Endothelial cell of umbilical vein (primary cell): ENCODE measurements at regions not wholly inside any gene's neighbourhood (a gene's known extent, or its start where the extent isn't known, plus 50 kb on each side); places are given as distances from the start of the nearest gene placed in this dataset.

Experiments used
- CTCF ChIP-seq, 2 donors: IDR thresholded peaks; 1 replicate in 1 of 2; 2 replicates in 1 of 2; pipeline ENCODE4 v1.5.1; 2011; ENCODE audit warnings: low read length in 2 of 2, mild to moderate bottlenecking in 2 of 2, moderate library complexity in 2 of 2, control low read depth in 1 of 2, inconsistent platforms in 1 of 2, low read depth in 1 of 2; ENCODE audit not compliant: insufficient read depth in 1 of 2; ENCODE audit errors: extremely low read depth in 1 of 2
- EZH2 ChIP-seq: IDR thresholded peaks from 2 replicates; pipeline ENCODE4 v1.6.1; 2012; ENCODE audit warnings: borderline replicate concordance, low read depth, mild to moderate bottlenecking, moderate library complexity, low read length, inconsistent platforms; ENCODE audit not compliant: severe bottlenecking
- FOS ChIP-seq: IDR thresholded peaks from 2 replicates; pipeline ENCODE4 v1.6.1; 2011; ENCODE audit warnings: mild to moderate bottlenecking, low read length, moderate library complexity, borderline replicate concordance; ENCODE audit not compliant: insufficient read depth
- GATA2 ChIP-seq: IDR thresholded peaks from 2 replicates; pipeline ENCODE4 v1.7.0; 2011; ENCODE audit warnings: low read depth, mild to moderate bottlenecking, moderate library complexity, mixed read lengths, low read length; ENCODE audit not compliant: insufficient read length, insufficient read depth
- JUN ChIP-seq: IDR thresholded peaks from 2 replicates; pipeline ENCODE4 v1.6.1; 2011; ENCODE audit warnings: borderline replicate concordance, low read depth; ENCODE audit not compliant: insufficient read length, insufficient read depth
- MAX ChIP-seq: IDR thresholded peaks from 2 replicates; pipeline ENCODE4 v1.6.1; 2011; ENCODE audit not compliant: insufficient read depth, insufficient read length
- MYC ChIP-seq: IDR thresholded peaks from one replicate; pipeline ENCODE4 v1.6.1; 2011; ENCODE audit warnings: mild to moderate bottlenecking, low read depth, low read length
- POLR2A ChIP-seq: IDR thresholded peaks from 2 replicates; pipeline ENCODE4 v1.6.1; 2012; ENCODE audit warnings: low read depth, mild to moderate bottlenecking, control low read depth, low read length
- POLR2AphosphoS5 ChIP-seq: IDR thresholded peaks from 2 replicates; pipeline ENCODE4 v1.6.1; 2012; ENCODE audit warnings: low read depth, mild to moderate bottlenecking, control low read depth, low read length, moderate library complexity; ENCODE audit not compliant: insufficient read depth

- no peak for TF ChIP-seq CTCF (IDR thresholded peaks at IDR 0.05; ENCODE audit: extremely low read depth in 1 of 2, insufficient read depth in 1 of 2, low read depth in 1 of 2, low read length in 2 of 2)
- no peak for TF ChIP-seq POLR2A
- TF ChIP-seq EZH2: no peak
- TF ChIP-seq MYC: no peak
- no peak for TF ChIP-seq POLR2AphosphoS5
- TF ChIP-seq JUN: no peak
- no peak for TF ChIP-seq MAX
- no peak for TF ChIP-seq FOS
- TF ChIP-seq GATA2: no peak
Observed at GRCh38 chr1:213446496-213446895, 395.5 kb downstream of the RPS6KC1 start.
